Stimulated activated CD4-positive, alpha-beta T cell treated with anti-CD3 and anti-CD28 coated beads, Interleukin-2, amount 100 ng/mL, for 4 hours (primary cell): ENCODE measurements at regions not wholly inside any gene's neighbourhood (a gene's known extent, or its start where the extent isn't known, plus 50 kb on each side); places are given as distances from the start of the nearest gene placed in this dataset.
A peak's percentile ranks its signal among the peaks of the same experiment; 100 is the strongest.

Source experiments
- DNase-seq: peaks from one replicate; pipeline ENCODE4 v3.0.0-alpha.2; 2020; ENCODE audit warnings: low read depth

- DNase-seq: no peak
Measured at GRCh38 chr2:160956243-160956802, 203.9 kb upstream of the TANK start.

GRCh38 chr2:160963957-160964356 lies 196.3 kb upstream of the TANK start:
- DNase-seq: no peak

- DNase-seq: no peak
Measured at GRCh38 chr2:160967523-160967922, 192.7 kb upstream of the TANK start.

GRCh38 chr2:160968183-160968582 lies 192.0 kb upstream of the TANK start:
- DNase-seq: no peak

GRCh38 chr2:160970052-160970965 lies 189.9 kb upstream of the TANK start:
- no peak for DNase-seq

- no peak for DNase-seq
Measured at GRCh38 chr2:160973991-160974390, 186.2 kb upstream of the TANK start.

- DNase-seq: no peak
Measured at GRCh38 chr2:160974803-160975202, 185.4 kb upstream of the TANK start.

GRCh38 chr2:160976797-160977196 lies 183.4 kb upstream of the TANK start:
- no peak for DNase-seq

GRCh38 chr2:160977376-160977775 lies 182.9 kb upstream of the TANK start:
- no peak for DNase-seq

GRCh38 chr2:160977854-160978253 lies 182.4 kb upstream of the TANK start:
- no peak for DNase-seq

- DNase-seq: no peak
Measured at GRCh38 chr2:160984426-160985077, 175.7 kb upstream of the TANK start.

GRCh38 chr2:160989778-160990177 lies 170.4 kb upstream of the TANK start:
- no peak for DNase-seq

- DNase-seq: no peak
Measured at GRCh38 chr2:160993654-160994061, 166.6 kb upstream of the TANK start.

GRCh38 chr2:160994141-160995002 lies 165.9 kb upstream of the TANK start:
- peak; percentile 75 for DNase-seq

GRCh38 chr2:160996584-160996983 lies 163.6 kb upstream of the TANK start:
- no peak for DNase-seq

- DNase-seq: no peak
Measured at GRCh38 chr2:161004379-161004778, 155.8 kb upstream of the TANK start.

GRCh38 chr2:161005170-161005569 lies 155.1 kb upstream of the TANK start:
- no peak for DNase-seq

- DNase-seq: no peak
Measured at GRCh38 chr2:161008311-161008710, 151.9 kb upstream of the TANK start.

GRCh38 chr2:161010503-161011015 lies 149.7 kb upstream of the TANK start:
- DNase-seq: no peak

- DNase-seq: no peak
Measured at GRCh38 chr2:161017780-161018470, 142.3 kb upstream of the TANK start.

- no peak for DNase-seq
Measured at GRCh38 chr2:161019311-161019710, 140.9 kb upstream of the TANK start.
